ENCODE measurements at regions not wholly inside any gene's neighbourhood (a gene's known extent, or its start where the extent isn't known, plus 50 kb on each side); places are given as distances from the start of the nearest gene placed in this dataset.

- TF ChIP-seq CTCF (IDR thresholded peaks at IDR 0.05; ENCODE audit: low read depth, low read length), result no peak
- H3K4me3 ChIP-seq (ENCODE audit: low read depth, low read length), result no peak overlapping the region
These were observed 359.1 kb upstream of the SLC35B3 start for GRCh38 chr6:8794420-8794819.

- no peak for TF ChIP-seq CTCF (IDR thresholded peaks at IDR 0.05; ENCODE audit: low read depth, low read length)
- H3K4me3 ChIP-seq (ENCODE audit: low read depth, low read length), result no peak overlapping the region
These were observed 354.5 kb upstream of the SLC35B3 start for GRCh38 chr6:8789878-8790277.

GRCh38 chr6:8785223-8785622 lies 349.9 kb upstream of the SLC35B3 start:
- no peak overlapping the region for H3K4me3 ChIP-seq (ENCODE audit: low read depth, low read length)
- no peak for TF ChIP-seq CTCF (IDR thresholded peaks at IDR 0.05; ENCODE audit: low read depth, low read length)

- H3K4me3 ChIP-seq (ENCODE audit: low read depth, low read length), result no peak overlapping the region
- no peak for TF ChIP-seq CTCF (IDR thresholded peaks at IDR 0.05; ENCODE audit: low read depth, low read length)
These were observed 347.8 kb upstream of the SLC35B3 start for GRCh38 chr6:8783191-8783590.

- H3K4me3 ChIP-seq (ENCODE audit: low read depth, low read length), result no peak overlapping the region
- no peak for TF ChIP-seq CTCF (IDR thresholded peaks at IDR 0.05; ENCODE audit: low read depth, low read length)
These were observed 345.3 kb upstream of the SLC35B3 start for GRCh38 chr6:8780653-8781052.

GRCh38 chr6:8764733-8765132 lies 329.4 kb upstream of the SLC35B3 start:
- TF ChIP-seq CTCF (IDR thresholded peaks at IDR 0.05; ENCODE audit: low read depth, low read length), result no peak
- no peak overlapping the region for H3K4me3 ChIP-seq (ENCODE audit: low read depth, low read length)

GRCh38 chr6:8760951-8761350 lies 325.6 kb upstream of the SLC35B3 start:
- no peak overlapping the region for H3K4me3 ChIP-seq (ENCODE audit: low read depth, low read length)
- no peak for TF ChIP-seq CTCF (IDR thresholded peaks at IDR 0.05; ENCODE audit: low read depth, low read length)

Data from WI38 (cell line).